HCEC 1CT (cell line): ENCODE measurements at regions not wholly inside any gene's neighbourhood (a gene's known extent, or its start where the extent isn't known, plus 50 kb on each side); places are given as distances from the start of the nearest gene placed in this dataset.
"Not testable (repeated sequence)": the region's sequence is repeated elsewhere in the genome, so short reads cannot be mapped to it uniquely, and the experiment has no call there.

Experiments
- DNase-seq: peaks from one replicate; pipeline ENCODE4 v3.0.0-alpha.2; 2017

DNA sequence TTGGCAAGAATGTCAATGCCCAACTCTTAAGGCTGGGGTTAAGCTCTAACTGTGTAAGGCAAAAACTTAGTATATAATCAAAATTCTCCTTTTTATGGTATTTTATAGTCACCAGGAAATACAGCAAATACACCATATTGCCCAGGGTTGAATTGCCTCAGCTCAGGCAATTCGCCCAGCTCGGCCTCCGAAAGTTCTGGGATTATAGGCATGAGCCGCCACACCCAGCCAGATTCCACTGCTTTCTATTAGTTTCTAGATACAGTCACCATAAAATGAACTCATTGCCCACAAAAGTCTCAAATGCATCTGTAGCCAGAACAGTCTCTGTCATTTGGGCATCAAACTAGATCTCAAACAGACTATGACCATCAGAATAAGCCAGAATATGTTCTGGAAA is 238.7 kb upstream of the TOX3 start:
- no peak for DNase-seq

DNA sequence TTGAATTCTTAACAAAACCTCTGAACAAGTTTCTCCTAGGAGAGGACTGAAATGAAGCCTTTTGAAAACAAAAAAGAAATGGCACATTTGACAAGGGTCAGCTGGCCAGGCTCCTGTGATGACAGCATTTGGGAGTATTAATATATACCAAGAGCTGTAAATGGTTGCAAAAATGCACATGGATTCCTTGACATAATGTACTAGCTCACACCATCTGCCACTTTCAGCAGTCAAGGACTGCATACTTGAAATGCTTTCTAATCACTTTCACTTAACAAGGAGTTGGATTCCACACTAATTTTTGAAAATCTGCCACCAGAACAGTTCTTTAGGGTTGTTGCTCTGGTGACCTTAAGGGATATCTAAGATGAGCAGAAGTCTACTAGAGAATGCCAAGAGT is 236.7 kb upstream of the TOX3 start:
- DNase-seq, result no peak

DNA sequence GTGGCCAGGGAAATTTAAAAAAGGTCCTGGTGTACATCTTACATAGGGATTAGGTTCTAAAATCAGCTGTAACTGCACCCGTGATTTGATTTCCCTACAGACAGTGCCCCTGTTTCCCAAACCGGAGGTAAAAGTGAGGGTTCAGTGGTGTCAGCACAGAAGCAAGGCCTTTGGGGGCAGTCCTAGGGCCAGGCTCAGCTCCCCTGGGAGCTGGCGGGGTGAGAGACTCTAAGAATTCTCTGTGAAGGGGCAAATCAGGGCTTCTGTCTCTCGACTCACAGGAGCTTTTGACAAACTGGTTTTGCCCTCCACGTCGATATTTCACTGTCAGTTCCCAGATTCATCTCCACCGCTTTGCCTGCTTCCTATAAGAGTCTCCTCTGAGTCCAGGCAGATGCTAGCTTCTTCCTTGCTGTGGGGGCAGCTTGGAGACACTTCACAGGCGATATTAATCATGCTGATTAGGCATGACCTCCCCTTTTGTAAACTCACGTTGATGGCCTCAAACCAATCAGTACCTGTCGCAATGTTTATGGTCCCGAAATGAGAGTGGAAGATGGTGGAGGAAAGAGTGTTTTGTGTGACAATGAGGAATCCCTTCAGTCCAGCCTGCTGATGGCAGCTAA is 234.2 kb upstream of the TOX3 start:
- DNase-seq, result no peak

DNA sequence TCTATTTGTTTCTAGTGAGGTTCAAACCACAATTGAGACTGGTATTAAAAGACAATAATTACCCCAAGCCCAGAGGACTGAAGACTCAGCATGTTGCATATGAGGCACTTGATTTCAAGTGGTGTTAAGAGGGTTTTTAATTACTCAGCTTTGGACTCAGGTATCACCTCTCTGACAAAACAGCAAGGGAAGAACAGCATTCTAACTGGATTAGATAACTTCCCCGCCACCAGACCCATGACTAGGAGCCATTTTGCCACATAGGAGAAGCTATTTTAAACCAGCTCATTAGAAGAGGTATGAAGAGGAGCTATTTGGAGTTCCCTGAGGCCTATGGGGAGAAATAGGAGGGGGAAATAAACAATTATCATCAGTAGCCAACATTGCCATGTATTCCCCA is 226.1 kb upstream of the TOX3 start:
- no peak for DNase-seq

DNA sequence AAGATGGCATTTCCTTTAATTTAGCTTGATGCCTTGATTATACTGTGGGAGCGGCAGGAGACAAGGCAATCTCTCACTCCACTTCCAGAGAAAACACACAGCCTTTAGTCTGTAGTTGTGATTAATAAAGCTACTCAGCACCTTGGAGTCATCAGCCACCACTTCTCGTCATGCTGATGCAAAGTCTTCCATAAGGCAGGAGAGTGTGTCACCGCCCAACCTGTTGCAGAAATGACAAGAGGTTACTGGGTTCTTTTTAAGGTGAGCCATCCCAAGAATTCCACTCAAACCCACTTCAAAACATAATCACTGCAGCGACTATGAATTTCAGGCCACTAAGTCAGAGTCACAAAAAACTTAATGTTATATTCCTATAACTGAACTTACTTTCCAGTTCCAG is 223.9 kb upstream of the TOX3 start:
- no peak for DNase-seq

DNA sequence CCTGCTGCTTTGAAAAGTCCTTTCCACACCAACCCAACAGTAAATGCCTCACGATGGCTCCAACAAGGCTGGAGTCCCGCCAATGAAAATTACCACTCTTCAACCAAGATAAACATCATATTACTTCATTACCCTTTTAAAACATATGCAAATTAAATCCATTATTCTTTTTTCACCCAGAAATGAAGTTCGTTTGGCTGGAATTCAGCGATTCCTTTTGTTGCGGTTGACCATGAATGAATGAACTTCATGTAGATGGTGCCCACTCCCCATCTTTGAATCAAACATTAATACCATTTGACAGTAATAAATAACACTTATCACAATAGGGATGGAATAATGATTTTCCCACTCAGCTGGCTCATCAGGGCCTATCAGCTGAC is 211.5 kb upstream of the TOX3 start:
- DNase-seq, result no peak

DNA sequence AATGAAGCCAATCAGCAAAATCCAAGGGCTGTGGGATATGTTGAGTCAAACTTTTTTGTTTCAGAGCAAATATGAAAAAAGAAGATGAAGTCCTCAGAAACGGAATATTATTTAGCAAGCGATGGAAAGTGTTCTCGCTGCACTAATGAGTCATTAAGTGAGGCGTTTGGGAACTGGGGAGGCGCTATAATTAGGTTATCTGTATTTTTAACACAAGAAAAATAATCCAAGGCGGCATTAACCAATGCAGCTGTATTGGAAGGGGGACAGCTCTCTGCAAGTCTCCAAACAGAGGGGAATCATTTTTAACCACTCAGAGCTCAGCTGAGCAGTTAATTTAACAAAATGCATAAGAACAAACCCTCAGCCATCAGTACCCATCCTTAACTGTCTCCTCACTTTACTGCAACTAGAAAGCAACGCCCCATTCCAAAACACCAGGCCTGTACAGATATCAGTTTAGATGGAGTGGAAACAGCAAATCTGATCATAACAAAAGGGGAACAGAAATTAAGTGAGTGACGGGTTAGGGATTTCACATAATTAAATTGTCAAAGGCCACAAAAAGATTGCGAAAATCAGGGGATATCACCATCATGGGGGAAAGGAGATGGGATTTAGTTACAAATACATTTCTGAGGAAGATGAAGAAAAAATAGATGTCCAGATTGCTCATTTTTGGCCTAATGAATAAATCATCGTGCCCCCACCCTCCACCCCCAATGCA is 211.0 kb upstream of the TOX3 start:
- no peak for DNase-seq

DNA sequence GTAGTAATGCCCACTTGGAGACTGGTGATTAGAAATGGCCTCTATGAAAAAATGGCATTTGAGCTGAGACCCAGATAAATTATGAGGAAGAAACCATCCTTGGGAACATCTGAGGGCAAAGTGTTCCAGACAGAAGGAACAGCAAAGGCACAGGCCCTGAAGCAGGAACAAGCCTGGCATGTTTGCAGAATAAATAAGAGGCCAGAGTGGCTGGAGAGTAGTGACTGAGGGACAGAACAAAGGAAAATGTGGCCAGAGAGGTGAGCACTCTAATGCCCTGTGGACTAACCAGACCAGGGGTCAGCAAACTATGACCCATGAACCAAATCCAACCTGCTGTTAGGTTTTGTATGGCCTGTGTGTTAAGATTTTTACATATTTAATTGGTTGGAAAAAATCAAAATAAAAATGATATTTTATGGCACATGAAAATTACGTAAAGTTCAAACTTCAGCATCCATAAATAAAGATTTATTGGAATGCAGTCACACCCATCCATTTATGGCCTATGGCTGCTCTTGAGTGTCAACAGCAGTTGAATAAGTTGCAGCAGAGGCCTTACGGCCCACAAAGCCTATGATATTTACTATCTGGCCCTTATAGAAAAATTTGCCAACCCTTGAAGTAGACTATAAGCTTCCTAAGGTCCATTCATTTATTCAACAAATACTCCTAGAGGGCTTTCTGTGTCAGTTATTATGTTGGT is 210.0 kb upstream of the TOX3 start:
- DNase-seq, result no peak

DNA sequence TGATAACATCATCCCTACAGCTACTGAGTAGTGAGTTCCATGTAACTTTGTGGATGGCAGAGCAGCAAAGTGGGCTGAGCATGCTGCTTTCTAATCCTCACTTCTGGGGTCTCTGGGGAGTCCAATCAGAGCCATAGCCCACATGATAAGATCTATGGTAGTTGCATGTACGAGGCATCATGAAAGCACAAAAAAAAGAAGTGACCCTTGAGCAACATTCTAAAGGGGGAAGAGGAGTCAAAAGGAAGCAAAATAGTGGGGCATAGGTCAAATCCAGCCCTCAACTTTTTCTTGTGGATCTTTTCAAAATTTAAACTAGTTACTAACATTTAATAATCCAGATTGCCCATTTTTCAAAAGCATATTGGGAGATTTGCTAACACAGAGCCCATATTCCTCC is 208.5 kb upstream of the TOX3 start:
- DNase-seq, result no peak

DNA sequence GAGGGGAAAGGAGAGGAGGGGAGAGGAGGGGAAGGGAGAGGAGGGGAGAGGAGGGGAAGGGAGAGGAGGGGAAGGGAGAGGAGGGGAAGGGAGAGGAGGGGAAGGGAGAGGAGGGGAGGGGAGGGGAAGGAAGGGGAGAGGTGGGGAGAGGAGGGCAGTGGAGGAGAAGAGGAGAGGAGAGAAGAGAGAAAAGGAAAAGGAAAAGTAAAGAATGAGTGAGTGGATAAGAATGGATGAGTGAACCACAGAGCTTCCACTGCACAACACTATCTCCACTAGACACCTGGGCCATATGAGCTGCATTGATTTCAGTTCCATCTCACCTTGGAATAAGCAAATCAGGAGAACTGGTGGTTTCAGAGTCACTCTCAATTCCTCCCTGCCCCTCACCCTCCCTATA is 204.1 kb upstream of the TOX3 start:
- no peak for DNase-seq

DNA sequence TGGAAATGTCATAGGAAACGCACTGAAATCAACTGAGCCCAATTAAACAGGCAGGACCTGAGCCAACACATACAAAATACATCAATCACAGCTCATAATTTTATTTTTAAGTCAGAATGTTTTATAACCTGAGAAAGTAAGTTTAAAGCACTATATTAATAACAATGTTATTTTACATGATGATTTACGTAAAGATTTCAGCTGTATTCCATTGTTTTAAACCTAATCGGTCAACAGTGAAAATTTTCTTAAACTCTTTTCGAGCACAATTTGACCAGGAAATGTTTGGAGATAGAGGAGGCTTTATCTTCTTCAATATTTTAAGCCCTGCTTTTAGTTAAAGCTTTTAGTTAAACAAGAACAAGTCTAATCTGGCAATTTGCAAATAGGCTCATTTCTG is 201.8 kb upstream of the TOX3 start:
- no peak for DNase-seq

DNA sequence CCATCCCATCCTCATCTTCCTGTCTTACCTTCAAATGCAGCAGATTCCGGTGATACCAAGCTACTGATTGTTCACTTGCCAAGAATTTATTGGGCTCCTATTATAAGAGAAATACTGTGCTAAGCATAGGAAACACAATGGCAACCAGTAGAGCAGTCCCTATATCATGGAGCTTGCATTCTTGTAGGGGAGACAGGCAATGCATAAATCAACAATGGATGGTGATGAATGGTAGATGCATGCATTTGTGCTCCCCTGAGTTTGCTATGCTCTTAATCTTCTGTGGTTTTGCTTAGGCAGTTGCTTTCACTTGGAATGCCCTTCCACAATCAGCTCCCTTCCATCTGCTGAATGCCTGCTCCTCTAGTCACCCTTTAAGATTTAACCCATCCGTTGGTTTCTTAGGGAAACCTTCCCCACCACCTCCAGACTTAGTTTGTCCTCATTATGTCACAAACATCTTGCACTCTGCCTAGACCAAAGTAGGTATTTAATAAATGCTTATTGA is 200.2 kb upstream of the TOX3 start:
- DNase-seq, result no peak

DNA sequence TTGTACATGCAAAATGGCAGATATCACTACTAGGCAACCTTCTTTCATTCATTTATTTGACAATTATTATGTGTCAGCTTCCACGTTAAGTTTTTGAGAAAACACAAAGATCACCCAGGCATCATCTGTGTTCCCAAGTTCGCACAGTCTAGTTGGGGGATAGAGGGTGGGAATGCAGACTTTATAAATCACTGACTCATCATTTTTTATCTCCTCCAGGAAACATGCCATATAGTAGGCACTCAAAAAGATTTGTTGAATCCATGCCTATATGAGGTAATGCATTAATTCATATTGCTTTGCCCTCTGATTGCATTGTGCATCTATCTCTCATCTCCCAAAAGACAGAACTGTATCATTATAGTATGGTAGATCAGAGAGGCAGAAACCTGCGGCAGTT is 196.8 kb upstream of the TOX3 start:
- no peak for DNase-seq

DNA sequence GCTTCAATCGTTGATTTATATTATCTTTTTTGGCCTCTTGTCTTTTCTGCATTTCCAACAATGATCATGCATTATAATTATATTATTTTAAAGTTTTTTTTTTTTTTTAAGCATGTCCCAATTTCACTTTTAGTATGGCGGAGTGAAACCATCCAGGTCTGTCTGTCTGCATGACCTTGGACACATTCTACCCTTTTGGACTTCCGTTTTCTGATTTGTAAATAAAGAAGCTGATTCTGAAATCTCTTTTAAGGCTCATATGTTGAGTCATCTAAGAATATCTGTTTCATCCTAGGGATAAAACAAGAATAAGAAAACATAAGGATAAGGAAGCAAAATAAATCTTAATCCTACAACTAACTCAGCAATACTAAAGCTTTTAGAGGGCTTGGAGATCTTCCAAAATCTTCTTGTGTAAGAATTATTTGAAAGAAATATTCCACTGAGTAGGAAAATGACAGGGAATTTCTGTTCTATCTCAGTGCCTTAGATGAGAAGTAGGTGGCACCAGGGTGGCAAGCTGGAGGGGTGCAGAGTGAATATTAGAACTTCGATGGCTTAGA is 195.7 kb upstream of the TOX3 start:
- DNase-seq, result no peak

DNA sequence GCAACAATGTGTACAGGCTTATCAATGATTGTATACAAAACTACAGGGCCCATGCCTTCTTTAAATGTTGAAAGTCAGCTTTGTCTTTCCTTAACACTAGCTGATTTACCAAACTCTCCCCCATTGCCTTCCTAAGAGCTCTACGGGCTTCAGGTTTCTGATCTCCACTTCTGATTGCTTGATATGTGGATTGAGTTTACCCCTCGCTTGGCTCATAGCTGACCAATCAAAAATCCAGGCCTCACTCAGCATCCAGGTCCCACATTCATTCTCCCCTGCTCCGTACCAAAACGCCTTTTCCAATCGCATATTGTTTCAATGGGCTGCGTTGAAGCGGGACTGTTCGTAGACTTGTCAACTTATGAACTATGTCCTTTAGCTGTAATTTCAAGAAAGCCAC is 195.1 kb upstream of the TOX3 start:
- no peak for DNase-seq

DNA sequence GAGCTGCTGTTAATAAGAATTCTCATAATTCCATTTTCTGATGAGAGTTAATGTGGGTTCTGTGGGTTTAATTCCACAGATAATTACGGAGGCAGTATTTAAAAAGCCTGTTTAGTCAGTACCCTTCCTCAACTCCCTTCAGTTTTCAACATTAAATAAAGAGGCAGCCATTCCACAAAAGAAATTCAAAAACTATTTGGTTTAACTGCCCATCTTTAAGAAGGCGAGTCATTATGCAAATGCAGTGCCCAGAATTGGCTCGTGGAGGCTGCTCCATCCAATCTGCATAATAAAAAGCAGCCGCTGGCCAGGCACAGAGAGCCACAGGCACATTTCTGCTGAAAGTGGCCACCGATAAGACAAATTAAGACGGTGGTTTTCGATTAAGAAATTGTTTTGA is 194.4 kb upstream of the TOX3 start:
- no peak for DNase-seq

DNA sequence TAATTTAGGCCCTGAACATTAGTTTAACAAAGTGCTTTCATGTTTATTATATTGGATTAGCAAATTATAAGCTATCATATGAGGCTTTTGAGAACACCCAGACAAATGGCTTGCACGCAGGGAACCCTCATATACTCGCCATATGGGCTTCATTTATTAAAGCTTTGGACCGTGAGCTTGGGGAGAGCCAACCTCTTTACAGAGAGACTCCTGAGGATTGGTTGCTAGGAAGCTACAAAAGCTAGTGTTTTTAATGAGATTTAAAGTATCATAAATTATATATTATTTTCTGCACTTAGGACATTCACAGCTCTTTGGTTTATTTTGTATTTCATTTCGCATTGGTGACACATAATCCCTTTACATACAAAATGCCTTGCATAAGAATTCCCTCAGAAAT is 193.8 kb upstream of the TOX3 start:
- no peak for DNase-seq

DNA sequence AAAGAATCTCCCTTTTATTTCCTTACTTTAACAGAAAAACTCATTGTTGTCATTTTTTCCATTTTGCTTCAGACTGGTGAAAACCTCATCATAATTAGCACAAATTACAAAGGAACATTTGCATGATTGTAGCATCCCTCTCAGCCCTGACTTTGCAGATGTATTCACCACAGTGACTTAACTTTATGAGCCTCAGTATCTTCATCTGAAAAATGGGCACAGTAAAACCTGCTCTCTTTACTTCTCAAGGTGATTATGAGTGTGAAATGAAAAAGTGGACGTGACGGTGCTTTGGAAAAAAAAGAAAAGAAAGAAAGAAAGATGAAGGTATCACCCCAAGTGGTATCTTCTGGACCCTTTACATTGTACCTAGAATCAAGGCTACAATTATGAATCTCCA is 193.4 kb upstream of the TOX3 start:
- DNase-seq, result no peak

DNA sequence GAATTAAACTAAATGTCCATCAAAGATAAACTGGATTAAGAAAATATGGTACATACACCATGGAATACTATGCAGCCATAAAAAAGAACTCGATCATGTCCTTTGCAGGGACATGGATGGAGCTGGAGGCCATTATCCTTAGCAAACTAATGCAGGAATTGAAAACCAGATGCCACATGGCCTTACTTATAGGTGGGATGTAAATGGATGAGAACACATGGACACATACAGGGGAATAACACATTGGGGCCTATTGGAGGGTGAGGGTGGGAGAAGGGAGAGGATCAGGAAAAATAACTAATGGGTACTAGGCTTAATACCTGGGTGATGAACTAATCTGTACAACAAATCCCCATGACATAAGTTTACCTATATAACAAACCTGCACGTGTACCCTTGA is 192.0 kb upstream of the TOX3 start:
- DNase-seq, result not testable (repeated sequence)

DNA sequence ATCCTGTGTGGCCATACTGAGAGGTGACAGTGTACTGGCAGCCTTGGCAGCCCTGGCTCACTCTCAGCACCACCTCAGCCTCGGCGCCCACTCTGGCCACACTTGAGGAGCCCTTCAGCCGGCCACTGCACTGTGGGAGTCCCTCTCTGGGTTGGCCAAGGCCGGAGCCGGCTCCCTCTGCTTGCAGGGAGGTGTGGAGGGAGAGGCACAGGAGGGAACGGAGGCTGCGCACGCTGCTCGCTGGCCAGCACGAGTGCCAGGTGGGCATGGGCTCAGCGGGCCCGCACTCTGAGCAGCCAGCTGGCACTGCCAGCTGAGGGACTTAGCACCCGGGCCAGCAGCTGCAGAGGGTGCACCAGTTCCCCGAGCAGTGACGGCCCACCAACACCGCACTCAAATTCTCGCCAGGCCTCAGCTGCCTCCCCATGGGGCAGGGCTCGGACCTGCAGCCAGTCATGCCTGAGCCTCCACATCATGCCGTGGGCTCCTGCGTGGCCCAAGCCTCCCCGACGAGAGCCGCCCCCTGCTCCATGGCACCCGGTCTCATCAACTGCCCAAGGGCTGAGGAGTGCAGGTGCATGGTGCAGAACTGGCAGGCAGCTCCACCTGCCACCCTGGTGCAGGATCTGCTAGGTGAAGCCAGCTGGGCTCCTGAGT is 184.4 kb upstream of the TOX3 start:
- DNase-seq, result no peak

DNA sequence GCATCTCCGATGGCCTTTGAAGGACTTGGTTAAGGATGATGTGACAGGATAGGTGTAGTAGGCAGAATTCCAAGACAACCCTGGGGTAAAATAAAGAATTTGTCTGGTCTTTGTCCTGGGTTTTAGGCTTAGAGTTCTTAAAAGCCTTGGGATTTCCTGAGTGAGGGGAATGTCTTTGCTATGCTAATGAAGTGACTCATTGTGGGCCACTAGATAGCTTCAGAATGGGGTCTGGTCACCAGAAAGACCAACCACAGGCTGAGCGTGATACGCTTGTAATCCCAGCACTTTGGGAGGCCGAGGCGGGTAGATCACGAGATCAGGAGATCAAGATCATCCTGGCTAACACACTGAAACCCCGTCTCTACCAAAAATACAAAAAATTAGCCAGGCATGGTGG is 182.8 kb upstream of the TOX3 start:
- DNase-seq, result no peak

DNA sequence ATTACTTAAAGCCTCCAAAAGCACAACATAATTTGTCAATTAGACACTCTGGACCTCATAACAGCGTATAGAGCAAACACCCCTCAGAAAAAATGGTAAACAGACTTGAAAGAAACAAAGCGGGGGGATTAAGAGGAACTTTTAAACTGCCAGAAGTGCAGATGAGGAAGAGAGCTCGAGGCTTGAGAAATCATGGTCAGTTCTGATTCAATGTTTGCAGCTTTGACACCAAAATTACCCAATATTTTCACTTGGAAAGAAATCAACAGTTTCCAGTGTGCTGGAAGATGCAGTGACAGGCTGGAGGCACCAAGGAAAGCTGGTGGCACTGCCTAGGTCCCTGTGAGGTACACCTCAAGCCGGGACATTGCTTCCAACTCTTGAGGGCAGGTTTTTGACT is 180.9 kb upstream of the TOX3 start:
- no peak for DNase-seq

DNA sequence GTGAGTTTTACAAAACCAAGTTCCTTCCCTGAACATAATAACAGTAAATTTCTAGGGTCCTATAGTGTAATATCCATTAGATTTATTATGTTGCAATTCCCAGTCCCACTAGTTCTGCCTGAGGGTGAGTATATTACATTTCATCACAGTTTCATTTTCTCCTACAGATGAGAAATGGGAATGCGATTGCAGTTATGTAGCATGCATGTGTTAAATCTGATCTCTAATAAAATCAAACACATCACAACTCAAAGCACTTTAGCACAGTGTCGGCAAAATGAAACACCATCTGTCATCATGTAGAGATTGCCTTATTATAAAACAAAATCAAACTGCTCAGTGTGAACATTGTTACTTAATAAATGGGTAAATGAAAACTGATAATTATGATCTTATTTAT is 180.5 kb upstream of the TOX3 start:
- DNase-seq, result no peak

DNA sequence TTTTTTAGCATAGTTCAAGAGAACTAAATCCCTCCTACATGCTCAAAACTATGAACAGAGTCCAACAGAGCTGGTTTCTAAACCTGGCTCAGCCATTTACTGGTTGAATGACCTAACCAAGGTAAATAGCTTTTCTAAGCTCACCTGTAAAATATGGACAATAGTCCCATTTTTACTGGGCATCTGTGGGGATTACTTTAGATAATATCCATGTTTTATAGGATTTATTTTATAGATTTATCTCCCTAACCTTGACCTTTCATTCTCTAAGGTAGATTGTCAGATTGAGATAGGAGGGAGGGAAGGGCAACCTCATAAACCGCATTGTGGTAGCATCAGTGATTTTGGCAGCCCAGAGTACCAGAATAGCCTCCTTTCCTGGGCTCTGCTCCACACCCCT is 178.5 kb upstream of the TOX3 start:
- DNase-seq, result no peak
